Vagina (tissue), 2 donors: ENCODE measurements at regions not wholly inside any gene's neighbourhood (a gene's known extent, or its start where the extent isn't known, plus 50 kb on each side); places are given as distances from the start of the nearest gene placed in this dataset.

Experiments used
- DNase-seq, 2 donors: peaks; one replicate each; pipeline ENCODE4 v3.0.0-alpha.2; 2017; ENCODE audit errors: extremely low spot score in 2 of 2
- H3K27ac ChIP-seq: fragments of 200-600 bp; sonication (generic); one replicate; pipeline ENCODE4 v1.5.1; 2019
- H3K27me3 ChIP-seq: fragments of 200-600 bp; sonication (generic); one replicate; pipeline ENCODE4 v1.5.1; 2019
- H3K36me3 ChIP-seq, 2 donors: fragments of 200-600 bp; sonication (generic); one replicate each; pipeline ENCODE4 v1.5.1; 2017 to 2019
- H3K4me1 ChIP-seq: fragments of 200-600 bp; sonication (generic); one replicate; pipeline ENCODE4 v1.5.1; 2019
- H3K4me3 ChIP-seq, 2 donors: fragments of 200-600 bp; sonication (generic); 1 replicate in 1 of 2; 2 replicates in 1 of 2; pipeline ENCODE4 v1.5.1; 2016 to 2019
- H3K9me3 ChIP-seq: fragments of 200-600 bp; sonication (generic); one replicate; pipeline ENCODE4 v1.5.1; 2019
- CTCF ChIP-seq, 3 experiments: fragments of 450-650 bp in 2 of 3; fragments of 200-600 bp in 1 of 3; sonication (generic) in 1 of 3; IDR thresholded peaks; one replicate each; pipeline ENCODE4 v1.5.1; 2017 to 2019; ENCODE audit warnings: antibody characterized with exemption in 3 of 3, mild to moderate bottlenecking in 2 of 3, moderate library complexity in 2 of 3
- POLR2A ChIP-seq, 2 donors: fragments of 450-650 bp; IDR thresholded peaks; one replicate each; pipeline ENCODE4 v1.6.1; 2017; ENCODE audit warnings: antibody characterized with exemption in 2 of 2, mild to moderate bottlenecking in 2 of 2, moderate library complexity in 2 of 2
- POLR2AphosphoS5 ChIP-seq, 2 donors: sonication (generic); formaldehyde crosslinking; IDR thresholded peaks; one replicate each; pipeline ENCODE4 v1.9.0; 2017; ENCODE audit warnings: antibody characterized with exemption in 2 of 2, mild to moderate bottlenecking in 2 of 2, low read depth in 1 of 2; ENCODE audit not compliant: insufficient read depth in 1 of 2
- intact Hi-C: fragments of 100-400 bp; cut with DNase I; formaldehyde crosslinking; loops from one replicate; pipeline ENCODE4 v1.15.1; 2023

GRCh38 chr6:105967917-105968602 lies 118.1 kb upstream of the PRDM1 start:
- intact Hi-C loops: loop anchor here (1.0 kb wide), 1 partner anchor 15 kb away; no protein-coding TSS in a partner anchor
- TF ChIP-seq CTCF (IDR thresholded peaks at IDR 0.05): no peak
- TF ChIP-seq POLR2A (IDR thresholded peaks at IDR 0.05): no peak
- no peak for TF ChIP-seq POLR2AphosphoS5 (IDR thresholded peaks at IDR 0.05; ENCODE audit: insufficient read depth in 1 of 2, low read depth in 1 of 2)
- H3K27me3 ChIP-seq: no peaks in the 10 kb centered on the region

GRCh38 chr6:105966481-105966880 lies 119.7 kb upstream of the PRDM1 start:
- intact Hi-C loops: no loop called here
- TF ChIP-seq POLR2A (IDR thresholded peaks at IDR 0.05): no peak
- TF ChIP-seq CTCF (IDR thresholded peaks at IDR 0.05): no peak
- no peak for TF ChIP-seq POLR2AphosphoS5 (IDR thresholded peaks at IDR 0.05; ENCODE audit: insufficient read depth in 1 of 2, low read depth in 1 of 2)
- Histone ChIP-seq H3K27me3 (no peaks in the 10 kb centered on the region), H3K4me1 (no peaks in the 10 kb centered on the region), H3K27ac (no peak overlapping the region), H3K4me3 (no peak overlapping the region), H3K9me3 (no peaks in the 10 kb centered on the region), H3K36me3 (no peaks in the 10 kb centered on the region)
- DNase-seq: no peak

More at GRCh38 chr6:105967917-105968602, 118.1 kb upstream of the PRDM1 start:
- Histone ChIP-seq H3K4me3 (no peak overlapping the region), H3K27ac (no peak overlapping the region), H3K4me1 (no peaks in the 10 kb centered on the region), H3K36me3 (no peaks in the 10 kb centered on the region), H3K9me3 (peaks cover 5% of the 10 kb centered on the region)
- no peak for DNase-seq

GRCh38 chr6:105964979-105965760 lies 121.0 kb upstream of the PRDM1 start:
- no peak for DNase-seq
- intact Hi-C loops: no loop called here
- Histone ChIP-seq H3K27ac (no peak overlapping the region), H3K36me3 (no peaks in the 10 kb centered on the region), H3K27me3 (no peaks in the 10 kb centered on the region), H3K4me1 (no peaks in the 10 kb centered on the region), H3K9me3 (no peaks in the 10 kb centered on the region), H3K4me3 (no peak overlapping the region)
- TF ChIP-seq CTCF (IDR thresholded peaks at IDR 0.05) (no peak), POLR2A (IDR thresholded peaks at IDR 0.05) (no peak), POLR2AphosphoS5 (IDR thresholded peaks at IDR 0.05; ENCODE audit: insufficient read depth in 1 of 2, low read depth in 1 of 2) (no peak)

- no peak for DNase-seq
- TF ChIP-seq POLR2A (IDR thresholded peaks at IDR 0.05) (no peak), POLR2AphosphoS5 (IDR thresholded peaks at IDR 0.05; ENCODE audit: insufficient read depth in 1 of 2, low read depth in 1 of 2) (no peak), CTCF (IDR thresholded peaks at IDR 0.05) (no peak)
- H3K4me1 ChIP-seq: no peaks in the 10 kb centered on the region
Measured at GRCh38 chr6:105954148-105954547, 132.0 kb upstream of the PRDM1 start.

More at GRCh38 chr6:105954148-105954547, 132.0 kb upstream of the PRDM1 start:
- Histone ChIP-seq H3K36me3 (no peaks in the 10 kb centered on the region), H3K27me3 (no peaks in the 10 kb centered on the region), H3K27ac (no peak overlapping the region), H3K4me3 (no peak overlapping the region), H3K9me3 (no peaks in the 10 kb centered on the region)
- intact Hi-C loops: no loop called here
